T-helper 2 cell treated with Interferon-gamma antibody and Interleukin-4, amounts not matched to agents 100 ng/mL and 5 ng/mL, for 36 hours (primary cell): ENCODE measurements at regions not wholly inside any gene's neighbourhood (a gene's known extent, or its start where the extent isn't known, plus 50 kb on each side); places are given as distances from the start of the nearest gene placed in this dataset.
"Not testable (repeated sequence)": the region's sequence is repeated elsewhere in the genome, so short reads cannot be mapped to it uniquely, and the experiment has no call there.

ENCODE experiments used
- intact Hi-C: fragments of 100-400 bp; cut with micrococcal nuclease; formaldehyde crosslinking; loops from one replicate; pipeline ENCODE4 v1.15.1; 2023

DNA sequence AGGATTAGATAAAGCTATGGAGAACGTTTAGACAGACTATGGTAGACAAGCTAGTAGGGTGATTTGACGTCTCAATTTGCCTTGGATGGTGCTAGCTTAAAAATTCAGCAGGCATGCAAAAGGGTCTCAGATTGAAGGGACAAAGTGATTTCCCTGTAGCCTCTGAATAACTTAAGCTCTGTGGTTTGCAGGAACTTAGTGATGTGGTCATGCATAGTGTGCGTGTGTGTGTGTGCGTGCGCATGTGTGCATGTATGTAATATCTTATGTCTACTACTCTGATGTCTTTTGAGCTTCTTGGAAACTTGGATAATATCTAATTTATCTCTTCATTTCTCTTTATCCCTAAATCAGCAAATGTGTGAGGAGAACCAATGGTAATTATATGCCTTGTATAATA lies 183.6 kb upstream of the TNC start:
- intact Hi-C loops, result no loop called here

DNA sequence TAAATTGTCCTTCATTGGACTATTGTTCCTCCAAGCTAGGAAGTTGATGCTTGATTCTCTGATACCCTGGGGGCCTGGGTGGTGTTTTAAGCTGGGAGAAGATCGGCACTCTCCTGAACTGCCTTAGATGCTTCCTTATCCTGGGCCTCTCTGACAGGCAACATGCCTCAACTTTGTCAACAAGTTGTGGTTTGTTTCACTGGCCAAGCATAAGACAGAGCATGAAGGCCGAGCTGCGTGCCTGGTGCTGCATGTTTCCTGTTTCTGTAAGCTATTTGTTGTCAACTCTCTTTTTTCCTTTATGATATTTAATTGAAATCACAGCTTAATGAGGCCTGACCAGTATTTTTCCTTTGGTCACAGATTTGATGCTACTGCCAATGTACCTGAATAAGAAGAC lies 187.6 kb upstream of the TNC start:
- intact Hi-C loops, result no loop called here

DNA sequence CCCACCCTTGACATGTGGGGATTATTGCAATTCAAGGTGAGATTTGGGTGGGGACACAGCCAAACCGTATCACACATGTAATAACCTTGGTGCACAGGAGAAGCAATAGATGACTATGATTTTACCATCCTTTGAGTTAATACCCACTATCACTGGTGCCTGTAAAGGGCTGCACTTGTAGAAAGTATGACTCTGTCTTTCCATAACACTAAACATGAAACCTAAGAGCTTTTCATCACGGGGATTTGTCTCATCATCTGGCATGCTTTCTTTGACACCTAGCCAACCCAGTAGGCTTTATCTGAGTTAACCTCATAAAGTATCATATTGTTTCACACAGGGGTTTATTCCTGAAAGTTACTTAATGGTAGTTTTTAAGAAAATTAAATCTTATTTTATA lies 188.9 kb upstream of the TNC start:
- intact Hi-C loops, result no loop called here

DNA sequence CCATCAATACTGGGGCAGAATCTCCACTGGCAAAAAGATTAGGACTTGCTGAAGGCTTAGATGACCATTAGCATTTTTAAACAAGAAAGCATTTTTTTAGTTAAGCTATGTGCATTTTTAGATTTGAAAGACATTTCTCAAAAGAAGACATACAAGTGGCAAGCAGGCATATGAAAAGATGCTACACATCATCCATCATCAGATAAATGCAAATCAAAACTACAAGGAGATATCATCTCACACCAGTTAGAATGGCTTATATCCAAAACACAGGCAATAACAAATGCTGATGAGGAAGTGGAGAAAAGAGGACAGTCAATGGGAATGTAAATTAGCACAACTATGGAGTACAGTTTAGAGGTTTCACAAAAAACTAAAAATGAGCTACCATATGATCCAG lies 195.6 kb upstream of the TNC start:
- intact Hi-C loops, result no loop called here

DNA sequence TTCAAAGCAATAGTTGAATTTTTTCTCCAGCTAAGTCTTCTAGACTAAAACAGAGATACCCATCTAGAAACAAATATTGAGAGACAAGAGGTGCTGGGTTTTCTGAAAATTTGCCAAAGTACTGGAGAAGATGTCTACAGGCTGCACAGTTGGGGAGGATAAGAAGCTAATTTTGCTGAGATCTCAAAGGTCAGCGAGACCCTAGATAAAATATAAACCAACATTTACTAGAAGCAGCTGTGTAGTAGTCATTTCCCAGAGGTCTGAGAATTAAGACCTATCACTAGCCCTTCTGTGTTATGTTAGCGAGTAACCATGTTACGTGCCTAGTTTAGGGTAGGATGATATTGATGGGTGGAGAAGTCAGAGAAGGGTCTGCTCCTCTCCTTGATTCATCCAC lies 208.5 kb upstream of the TNC start:
- intact Hi-C loops, result no loop called here

DNA sequence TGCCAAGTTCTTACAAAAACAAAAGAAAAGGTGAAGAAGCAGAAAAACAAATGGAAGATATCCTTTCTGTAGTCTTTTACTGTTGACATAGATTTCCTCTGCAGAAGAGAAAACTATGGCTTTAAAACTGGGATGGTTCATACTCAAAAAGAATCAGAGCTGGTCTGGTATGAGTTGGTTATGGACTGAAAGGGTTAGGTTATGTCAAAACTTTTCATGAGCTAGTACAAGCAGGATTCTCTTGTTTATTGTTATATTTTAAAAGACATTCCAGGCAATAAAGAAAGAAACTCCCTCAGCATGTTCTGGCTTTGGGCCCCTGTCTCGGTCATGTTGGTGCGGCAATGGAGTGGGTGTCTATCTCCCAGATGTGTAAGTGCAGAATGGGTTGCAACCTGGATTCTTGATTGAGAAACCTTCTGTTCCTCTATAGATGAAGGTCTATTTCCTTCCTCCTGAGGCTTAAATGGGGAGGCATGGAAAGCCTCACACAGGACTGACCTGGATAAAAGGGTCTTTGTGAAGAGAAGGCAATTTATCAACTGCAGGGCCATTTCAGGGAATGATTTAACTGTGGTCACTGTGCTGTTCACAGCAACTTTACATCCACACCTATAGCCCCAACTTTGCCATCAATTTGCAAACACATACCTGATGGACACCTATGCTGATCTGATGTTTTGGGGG lies 209.6 kb upstream of the TNC start:
- intact Hi-C loops, result no loop called here

DNA sequence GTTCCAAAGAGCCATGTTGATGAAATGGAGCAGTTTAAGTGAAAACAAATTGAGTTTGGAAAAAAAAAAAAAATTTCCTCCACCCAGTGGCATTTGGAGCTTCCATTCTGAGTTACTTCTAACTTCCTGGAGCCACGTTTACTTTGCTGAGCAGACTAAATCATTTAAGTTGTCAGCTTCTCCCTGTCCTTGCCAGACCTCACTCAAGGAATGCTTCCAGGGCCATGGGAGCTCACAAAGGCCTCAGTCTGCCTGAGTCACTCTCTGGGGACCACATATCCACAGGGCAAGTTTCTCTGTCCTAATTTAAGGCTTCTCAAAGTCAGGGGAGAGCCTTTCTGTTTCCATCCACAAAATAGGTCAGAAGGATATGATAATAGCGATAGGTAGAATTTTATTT lies 210.3 kb upstream of the TNC start:
- intact Hi-C loops, result no loop called here

DNA sequence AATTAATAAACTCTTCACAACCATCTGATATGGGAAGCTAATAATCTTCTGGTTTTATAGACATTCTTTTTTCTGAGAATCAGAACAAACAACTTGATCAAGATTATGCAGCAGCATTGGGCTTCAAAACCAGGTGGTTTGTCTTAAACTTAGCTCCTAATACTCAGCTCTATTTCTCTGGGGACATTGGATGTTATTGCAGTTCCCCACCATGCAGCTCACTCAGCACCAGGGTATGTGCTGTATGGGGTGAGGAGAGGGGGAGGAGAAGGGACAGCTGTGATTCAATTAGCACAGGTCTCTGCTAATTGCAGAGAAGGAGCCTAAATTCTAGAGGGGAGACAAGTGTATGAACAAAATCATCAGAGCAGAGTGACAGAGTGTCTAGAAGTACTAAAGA lies 210.7 kb upstream of the TNC start:
- intact Hi-C loops, result no loop called here

DNA sequence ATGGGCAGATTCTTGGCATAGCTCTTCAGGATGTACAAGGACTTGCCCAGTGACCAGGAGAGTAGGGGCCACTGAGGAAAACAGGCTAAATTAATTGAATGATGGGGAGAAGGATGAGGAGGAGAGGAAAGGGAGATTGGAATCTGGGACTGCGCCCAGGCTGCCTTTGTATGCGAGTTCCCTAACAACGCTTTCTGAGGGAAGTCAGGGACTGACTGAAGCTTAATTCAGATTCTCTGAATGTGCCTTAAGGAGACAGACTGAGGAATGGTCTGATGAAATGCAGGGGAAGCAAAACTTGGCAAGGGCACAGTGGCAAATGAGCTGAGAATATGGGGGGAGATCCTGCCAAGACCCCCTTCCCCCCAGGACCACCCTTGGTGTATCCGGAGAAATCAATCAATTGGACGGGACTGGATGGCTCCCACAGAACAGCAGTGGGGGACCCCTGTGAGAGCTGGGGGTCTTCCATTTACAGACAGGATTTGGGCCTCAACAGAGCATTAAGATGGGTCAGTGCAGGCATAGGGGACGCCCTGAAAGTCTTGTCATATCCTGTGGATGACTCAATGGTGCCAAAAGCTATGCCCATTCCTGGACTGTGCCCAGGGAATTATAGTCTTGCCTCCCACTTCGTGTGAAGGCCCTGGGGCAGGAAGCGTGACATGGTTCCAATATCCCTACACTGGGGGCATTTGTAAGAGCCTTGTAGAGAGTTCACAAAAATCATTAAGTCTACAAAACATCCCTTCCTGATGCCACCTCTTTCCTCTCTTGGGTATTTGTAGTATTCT lies 215.5 kb upstream of the TNC start:
- intact Hi-C loops, result no loop called here

DNA sequence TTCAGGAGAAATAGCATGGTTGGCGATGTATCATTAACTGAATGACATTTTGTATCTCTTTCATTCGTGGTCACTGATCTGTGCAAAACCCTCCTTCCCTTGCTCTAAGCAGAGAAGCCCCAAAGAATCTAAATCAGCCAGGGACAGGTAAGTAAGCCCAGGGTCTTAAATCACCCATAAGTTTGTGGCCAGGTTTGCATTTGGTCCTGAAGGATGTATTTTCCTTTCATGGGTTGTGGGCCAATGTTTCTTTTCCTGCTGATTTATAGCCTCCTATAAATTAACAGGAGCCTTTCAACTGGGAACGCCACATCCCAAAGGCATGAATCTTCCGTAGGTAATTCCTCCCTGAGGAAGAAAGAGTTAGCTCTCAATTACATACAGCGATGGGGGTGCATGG lies 217.5 kb upstream of the TNC start:
- intact Hi-C loops, result no loop called here

DNA sequence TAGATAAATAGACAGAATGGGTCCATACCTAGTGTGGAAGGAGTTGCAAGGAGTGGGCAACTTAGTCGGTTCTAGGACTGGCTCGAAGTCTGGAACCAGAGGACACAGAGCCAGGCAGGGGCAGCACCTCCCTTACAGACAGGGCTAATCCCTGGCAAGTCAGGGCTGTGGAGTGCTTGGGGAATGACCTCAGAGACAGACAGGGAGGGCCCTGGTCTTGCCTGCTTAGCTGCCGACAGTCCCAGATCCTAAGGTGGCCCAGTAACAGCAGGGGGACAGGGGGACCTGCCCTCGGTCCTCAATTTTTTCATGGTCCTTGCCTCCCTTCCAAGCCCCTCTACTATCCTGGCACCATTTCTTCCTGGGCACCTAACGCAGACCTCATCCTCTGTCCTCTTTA lies 222.4 kb upstream of the TNC start:
- intact Hi-C loops, result no loop called here

DNA sequence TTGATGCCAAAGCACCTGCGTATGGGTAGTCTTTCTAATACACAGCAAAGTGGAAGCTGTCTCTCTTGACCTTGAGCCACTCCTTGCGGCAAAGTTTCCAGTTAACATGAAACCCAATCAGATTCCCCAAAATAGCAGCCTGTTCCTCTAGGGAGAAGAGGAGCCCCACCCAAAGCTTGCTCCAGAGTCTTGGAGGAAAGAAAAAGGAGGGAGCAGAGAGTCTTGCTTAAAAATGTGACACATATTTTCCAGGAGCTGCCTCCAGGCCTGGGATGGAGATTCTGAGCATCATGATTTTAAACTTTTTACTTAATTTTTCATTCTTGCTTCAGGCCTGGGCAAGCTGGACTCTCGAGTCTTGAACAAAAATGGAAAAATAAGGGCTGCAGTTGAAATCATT lies 223.5 kb upstream of the TNC start:
- intact Hi-C loops, result no loop called here

DNA sequence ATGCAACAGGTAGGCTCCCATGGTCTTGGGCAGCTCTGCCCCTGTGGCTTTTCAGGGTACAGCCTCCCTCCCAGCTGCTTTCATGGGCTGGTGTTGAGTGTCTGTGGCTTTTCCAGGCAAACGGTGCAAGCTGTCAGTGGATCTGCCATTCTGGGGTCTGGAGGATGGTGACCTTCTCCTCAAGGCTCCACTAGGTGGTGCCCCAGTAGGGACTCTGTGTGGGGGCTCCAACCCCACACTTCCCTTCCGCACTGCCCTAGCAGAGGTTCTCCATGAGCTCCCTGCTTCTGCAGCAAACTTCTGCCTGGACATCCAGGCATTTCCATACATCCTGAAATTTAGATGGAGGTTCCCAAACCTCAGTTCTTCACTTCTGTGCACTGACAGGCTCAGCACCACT lies 229.8 kb upstream of the TNC start:
- intact Hi-C loops, result not testable (repeated sequence)

DNA sequence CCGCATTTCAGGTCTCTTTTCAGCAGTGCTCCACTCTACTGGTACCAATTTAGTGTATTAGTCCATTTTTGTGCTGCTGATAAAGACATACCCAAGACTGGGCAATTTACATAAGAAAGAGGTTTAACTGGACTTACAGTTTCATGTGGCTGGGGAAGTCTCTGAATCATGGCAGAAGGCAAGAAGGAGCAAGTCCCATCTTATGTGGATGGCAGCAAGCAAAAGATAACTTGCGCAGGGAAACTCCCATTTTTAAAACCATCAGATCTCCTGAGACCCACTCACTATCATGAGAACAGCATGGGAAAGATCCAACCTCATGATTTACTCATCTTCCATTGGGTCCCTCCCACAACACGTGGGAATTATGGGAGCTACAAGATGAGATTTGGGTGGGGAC lies 231.0 kb upstream of the TNC start:
- intact Hi-C loops, result not testable (repeated sequence)

DNA sequence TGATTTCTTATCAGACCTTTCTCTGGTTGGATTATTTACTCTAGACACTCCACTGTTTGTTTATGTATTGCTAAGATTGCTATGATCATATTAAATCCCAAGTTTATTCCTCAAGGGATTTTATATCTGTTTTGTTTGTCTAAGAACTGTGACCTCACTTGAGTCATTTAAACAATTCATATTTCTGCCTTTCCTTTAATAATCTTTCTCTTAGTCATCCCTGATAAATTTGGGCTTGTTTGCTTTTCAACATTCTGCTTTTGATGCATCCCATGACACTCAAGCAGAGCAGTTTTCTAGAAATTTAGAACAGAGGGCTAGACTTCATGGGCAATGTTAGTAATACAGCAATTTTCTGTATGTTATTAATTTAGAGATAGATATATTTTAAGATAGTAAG lies 231.6 kb upstream of the TNC start:
- intact Hi-C loops, result no loop called here

DNA sequence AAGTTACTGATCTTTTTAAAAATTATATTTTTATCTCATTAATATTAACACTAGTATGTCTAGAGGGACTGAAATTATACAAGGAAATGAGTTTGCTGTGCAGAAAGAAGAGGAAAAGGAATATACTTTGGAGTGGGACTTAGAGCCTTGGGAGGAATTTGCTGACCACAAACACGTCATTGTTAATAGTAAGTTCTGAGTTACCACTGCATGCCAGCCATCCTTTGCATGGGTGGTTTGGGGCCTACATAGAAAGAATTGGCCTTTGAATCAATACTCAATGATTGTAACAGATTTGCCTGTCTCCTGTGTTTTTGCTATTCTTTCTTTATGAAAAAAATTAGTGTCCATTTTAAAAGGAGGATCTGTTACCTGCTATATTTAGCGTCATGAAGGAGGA lies 232.6 kb upstream of the TNC start:
- intact Hi-C loops, result no loop called here

DNA sequence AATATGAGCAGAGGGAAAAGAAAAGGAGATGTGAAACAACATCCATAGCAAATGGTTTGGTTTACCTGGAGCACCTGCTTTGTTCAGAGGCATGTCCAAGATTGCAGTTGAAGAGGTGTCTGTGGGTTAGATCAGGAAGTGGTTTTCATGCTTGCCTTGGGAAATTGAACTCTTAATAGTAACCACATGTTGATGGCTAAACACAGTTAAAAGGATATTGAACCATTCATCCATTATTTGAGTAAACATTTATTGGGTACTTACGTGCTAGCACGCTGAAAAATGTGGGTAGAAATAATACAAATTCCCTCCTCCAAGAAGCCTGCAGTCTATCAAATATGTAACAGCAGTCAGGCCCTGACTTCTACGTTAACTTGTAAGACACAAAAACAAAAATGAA lies 235.7 kb upstream of the TNC start:
- intact Hi-C loops, result no loop called here

DNA sequence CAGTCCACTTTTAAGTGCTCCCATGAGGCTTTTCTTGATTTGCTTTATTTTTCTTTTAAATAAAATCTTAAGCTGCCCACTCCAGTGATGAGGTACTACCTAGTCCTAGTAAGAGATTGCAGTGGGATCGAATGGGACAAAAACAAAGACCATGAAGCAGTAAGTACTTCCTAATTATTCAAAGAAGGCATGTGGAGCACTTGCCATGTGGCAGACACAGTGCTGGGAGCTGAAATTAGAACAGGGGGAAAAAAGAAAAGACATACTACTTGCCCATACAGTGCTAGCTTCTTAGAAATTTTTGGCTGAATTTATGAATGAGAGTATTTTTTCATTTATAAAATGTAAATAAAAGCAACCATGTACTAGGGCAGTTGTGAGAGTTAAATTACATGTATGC lies 239.9 kb upstream of the TNC start:
- intact Hi-C loops, result no loop called here

DNA sequence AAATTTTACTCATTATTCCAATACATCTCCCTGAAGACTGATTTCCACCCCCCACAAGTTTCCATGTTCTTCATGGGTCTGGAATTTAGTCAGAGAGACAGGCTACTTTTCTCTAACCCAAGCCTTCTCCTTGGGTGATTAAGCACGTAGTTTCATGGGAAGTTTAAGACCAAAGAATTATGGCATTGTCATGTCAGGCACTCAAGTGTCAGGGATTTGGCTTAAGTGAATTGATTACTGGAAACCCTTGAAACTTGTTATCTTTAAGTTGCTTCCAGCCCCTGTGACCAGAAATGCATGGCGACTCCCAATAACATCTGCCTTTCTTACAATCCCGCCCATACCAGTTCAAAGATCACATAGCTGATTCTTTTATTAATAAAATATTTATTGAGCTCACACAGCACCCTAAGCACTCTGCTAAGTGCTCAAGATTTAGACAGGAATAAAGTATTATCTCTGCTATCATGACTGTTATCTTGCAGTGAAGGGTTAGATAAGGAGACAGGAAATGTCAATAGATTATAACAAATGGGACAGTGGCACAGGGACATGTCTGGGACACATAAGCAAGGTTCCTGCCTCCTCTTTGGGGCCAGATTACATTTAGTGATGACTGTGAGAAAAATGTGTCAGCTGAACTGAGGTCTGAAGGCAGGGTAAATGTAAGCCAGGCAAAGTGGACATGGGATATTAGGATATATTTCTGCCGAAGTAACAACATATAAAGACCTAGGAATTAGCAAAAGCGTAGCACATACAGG lies 241.2 kb upstream of the TNC start:
- intact Hi-C loops, result no loop called here

DNA sequence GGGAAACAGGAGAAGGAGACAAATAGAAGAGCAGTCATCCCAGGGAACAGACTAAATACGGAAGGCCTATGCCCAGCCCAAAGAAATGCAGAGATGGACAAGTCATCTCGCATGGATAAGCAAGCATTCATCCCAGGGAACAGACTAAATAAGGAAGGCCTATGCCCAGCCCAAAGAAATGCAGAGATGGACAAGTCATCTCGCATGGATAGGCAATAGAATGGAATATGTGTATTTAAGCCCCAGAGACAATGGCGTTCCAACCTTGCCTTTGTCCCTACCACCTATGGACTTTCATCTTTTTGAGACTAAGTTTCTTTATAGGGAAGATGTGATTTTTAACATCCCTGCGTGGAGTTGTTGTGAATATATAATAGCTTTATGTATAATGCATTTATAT lies 242.2 kb upstream of the TNC start:
- intact Hi-C loops, result no loop called here

DNA sequence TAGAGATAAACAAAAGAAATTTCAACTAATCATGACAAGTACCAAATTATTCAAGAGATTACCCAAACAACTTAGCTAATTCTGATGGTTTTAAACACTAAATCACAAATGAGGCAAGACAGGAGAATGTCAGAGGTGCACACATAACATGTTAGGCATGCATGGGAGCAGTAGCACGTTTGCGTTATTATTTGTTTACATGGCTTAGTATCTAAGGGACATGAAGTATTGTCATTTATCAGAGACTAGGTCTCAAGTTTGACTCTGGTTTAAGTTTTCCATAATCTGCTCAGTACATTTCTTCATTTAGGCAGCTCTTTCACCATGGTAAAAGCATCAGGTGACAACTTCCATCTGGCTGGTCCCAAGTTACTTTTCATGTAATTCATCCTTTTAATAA lies 244.1 kb upstream of the TNC start:
- intact Hi-C loops, result no loop called here

DNA sequence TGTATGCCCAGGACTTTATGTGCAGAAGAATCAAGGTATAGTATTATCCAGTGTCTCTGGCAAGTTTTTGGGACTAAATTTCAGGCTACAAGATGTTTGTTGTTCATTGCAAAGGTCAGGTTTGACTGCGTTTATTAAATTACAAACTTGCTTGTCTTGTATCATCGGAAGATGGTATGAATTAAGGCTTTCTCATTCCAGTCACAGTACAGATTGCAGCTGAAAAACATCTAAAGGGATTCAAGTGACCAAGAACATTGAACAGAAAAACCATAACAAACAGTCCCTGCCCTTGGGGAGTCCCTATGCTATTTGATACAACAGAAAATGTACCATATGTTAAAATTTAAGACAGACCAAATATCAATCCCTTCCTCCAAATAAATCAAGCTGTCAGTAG lies 244.7 kb upstream of the TNC start:
- intact Hi-C loops, result no loop called here

DNA sequence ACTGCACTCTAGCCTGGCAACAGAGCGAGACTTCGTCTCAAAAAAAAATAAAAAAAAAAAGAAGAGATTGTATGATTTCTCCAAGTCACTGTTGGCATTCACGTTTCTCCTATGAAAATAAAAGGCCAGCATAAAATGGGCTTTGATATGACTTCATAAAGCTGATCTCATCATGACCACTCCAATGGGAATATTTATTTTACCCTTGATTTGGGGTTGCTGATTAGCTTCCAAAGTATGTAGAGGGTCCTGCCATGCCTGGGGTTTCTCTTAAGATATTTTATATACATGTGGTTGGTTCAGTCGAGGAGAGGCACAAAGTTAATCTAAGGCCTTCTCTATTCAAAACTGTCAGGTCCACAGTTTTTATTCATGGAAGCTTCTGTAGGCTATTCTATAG lies 247.0 kb upstream of the TNC start:
- intact Hi-C loops, result no loop called here
